ENCODE measurements at regions not wholly inside any gene's neighbourhood (a gene's known extent, or its start where the extent isn't known, plus 50 kb on each side); places are given as distances from the start of the nearest gene placed in this dataset.

DNA sequence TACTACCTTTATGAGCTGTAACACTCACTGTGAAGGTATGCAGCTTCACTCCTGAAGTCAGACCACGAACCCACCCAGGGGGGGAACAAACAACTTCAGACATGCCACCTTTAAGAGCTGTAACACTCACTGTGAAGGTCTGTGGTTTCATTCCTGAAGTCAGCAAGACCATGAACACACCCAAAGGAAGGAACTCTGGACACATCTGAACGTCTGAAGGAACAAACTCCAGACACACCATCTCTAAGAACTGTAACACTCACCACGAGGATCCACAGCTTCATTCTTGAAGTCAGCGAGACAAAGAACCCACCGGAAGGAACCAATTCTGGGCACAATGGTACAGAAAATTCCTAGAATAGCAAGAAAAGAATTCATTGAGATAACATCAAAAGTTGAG lies 1796.5 kb upstream of the MIR17HG start:
- no peak for DNase-seq (ENCODE audit: extremely low read depth, low read depth)
- TF ChIP-seq, protein P1, sequence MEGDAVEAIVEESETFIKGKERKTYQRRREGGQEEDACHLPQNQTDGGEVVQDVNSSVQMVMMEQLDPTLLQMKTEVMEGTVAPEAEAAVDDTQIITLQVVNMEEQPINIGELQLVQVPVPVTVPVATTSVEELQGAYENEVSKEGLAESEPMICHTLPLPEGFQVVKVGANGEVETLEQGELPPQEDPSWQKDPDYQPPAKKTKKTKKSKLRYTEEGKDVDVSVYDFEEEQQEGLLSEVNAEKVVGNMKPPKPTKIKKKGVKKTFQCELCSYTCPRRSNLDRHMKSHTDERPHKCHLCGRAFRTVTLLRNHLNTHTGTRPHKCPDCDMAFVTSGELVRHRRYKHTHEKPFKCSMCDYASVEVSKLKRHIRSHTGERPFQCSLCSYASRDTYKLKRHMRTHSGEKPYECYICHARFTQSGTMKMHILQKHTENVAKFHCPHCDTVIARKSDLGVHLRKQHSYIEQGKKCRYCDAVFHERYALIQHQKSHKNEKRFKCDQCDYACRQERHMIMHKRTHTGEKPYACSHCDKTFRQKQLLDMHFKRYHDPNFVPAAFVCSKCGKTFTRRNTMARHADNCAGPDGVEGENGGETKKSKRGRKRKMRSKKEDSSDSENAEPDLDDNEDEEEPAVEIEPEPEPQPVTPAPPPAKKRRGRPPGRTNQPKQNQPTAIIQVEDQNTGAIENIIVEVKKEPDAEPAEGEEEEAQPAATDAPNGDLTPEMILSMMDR (IDR thresholded peaks at IDR 0.05; ENCODE audit: low read depth, low read length) = no peak

DNA sequence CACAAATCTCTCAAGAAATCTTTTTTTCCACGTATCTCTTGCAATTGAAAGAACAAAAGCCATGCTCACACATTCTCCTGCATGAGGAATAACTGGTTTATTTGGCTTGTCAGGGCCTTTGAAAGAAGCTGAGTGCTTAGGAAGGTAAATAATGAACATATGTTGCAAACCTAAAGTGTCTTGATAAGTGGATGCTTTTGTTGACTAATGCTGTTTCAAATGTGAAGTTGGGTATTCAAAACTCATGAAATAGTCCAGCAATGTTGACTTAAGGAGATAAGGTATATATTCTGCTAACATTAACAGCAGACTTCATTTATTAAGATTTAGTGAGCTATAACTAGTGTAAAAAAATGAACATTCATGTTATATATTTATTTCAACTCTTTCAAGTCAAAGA lies 1792.7 kb upstream of the MIR17HG start:
- TF ChIP-seq, protein P1 (IDR thresholded peaks at IDR 0.05; ENCODE audit: low read depth, low read length) = no peak
- DNase-seq (ENCODE audit: extremely low read depth, low read depth) = no peak

DNA sequence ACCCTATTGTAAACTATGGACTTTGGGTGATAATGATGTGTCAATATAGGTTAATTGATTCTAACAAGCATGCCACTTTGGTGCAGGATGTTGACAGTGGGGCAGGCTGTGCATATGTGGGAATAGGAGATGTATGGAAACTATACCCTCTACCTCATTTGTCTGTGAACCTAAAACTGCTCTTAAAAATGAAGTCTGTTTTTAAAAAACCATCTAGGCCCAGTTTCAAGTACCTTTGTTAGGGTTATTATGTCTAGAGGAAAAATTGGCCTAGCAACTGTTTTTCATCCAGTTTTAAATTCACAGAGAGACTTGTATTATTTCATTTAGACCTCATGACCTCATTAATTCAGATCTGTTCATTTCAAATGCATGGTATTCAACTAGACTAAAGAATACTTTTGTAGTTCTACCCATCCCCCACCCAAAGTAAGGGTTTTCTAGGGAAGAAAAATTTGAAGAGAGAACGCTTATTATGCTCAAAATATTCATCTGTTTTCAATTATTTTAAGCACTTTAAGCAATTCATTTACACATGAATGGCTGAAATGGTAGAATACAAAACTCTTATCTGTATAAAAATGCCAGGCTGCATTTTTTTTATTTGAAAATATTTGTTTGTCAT lies 1781.9 kb upstream of the MIR17HG start:
- TF ChIP-seq, protein P1 (IDR thresholded peaks at IDR 0.05; ENCODE audit: low read depth, low read length) = no peak
- no peak for DNase-seq (ENCODE audit: extremely low read depth, low read depth)

DNA sequence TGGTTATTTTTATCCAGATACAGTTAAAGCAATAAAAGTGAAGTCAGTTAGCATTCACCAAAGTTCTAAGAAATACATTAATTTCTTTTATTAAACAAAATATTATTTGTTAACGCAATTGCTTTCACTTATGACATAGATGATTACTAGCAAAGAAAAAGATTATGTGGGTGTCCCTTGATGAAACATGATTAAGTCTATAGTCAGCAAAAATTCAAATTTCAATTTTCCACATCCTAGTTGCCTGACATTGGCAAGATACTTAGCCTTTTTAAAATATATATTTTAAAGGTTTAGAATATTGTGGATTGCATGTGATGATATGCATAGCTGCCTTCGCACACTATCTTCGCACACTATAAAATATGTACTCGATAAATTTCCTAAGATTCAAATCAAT lies 1780.5 kb upstream of the MIR17HG start:
- TF ChIP-seq, protein P1 (IDR thresholded peaks at IDR 0.05; ENCODE audit: low read depth, low read length) = no peak
- DNase-seq (ENCODE audit: extremely low read depth, low read depth) = no peak

DNA sequence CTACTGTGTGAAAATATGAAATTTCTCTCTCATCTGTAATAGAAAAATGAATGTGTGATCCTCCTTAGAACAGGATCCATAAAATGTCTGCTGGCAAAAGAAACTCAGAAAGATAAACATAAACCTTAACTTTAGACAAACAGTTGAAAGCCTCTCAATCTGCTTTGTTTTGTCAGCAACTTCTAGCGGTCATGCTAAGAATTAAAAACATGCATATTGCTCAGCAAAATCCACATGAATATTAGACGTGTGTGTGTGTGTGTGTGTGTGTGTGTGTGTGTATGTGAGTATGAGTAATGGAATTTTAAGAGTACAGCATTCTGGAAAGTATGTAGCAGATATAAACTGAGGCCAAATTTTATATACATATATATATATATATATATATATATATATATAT lies 1779.2 kb upstream of the MIR17HG start:
- no peak for DNase-seq (ENCODE audit: extremely low read depth, low read depth)
- TF ChIP-seq, protein P1 (IDR thresholded peaks at IDR 0.05; ENCODE audit: low read depth, low read length) = no peak

DNA sequence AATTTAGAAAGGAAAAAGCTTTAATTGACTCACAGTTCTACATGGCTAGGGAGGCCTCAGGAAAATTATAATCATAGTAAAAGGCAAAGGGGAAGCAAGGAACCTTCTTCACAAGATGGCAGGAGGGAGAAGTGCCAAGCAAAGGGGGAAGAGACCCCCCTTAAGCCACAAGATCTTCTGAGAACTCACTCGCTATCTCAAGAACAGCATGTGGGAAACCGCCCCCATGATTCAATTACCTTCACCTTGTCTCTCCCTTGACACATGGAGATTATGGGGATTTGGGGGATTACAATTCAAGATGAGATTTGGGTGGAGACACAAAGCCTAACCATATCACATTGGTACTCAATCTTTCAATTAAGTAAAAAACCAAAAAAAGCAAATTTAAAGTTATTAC lies 1778.7 kb upstream of the MIR17HG start:
- DNase-seq (ENCODE audit: extremely low read depth, low read depth) = no peak
- TF ChIP-seq, protein P1 (IDR thresholded peaks at IDR 0.05; ENCODE audit: low read depth, low read length) = no peak

DNA sequence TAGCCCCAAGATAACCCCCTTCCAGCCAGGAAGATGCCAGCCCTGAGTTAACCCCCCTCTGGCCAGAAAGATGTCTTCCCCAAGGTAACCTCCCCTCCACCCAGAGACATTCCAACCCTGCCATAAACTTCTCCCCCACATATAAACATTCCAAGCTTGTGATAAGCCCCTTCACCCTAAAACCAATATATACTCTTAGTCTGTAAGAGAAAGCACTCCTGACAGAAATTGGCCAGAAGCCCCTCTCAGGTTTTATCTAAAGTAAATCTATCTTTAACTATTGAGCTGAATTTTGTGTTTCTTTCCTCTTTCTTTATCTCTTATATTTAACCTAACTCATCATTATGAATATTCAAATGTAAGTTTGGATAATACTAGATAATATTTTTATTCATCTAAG lies 1775.8 kb upstream of the MIR17HG start:
- DNase-seq (ENCODE audit: extremely low read depth, low read depth) = no peak
- TF ChIP-seq, protein P1 (IDR thresholded peaks at IDR 0.05; ENCODE audit: low read depth, low read length) = no peak

All from AG09319 (cell line).